ENCODE measurements at regions not wholly inside any gene's neighbourhood (a gene's known extent, or its start where the extent isn't known, plus 50 kb on each side); places are given as distances from the start of the nearest gene placed in this dataset.

Small RNAs in the stretch of these regions (small RNA-seq; reads per million reads assigned to genes)
- 0 reads per million in 4 donors for gene AL109618.2

All from upper lobe of left lung (tissue), 4 donors.